HEK293 (cell line): ENCODE measurements at regions not wholly inside any gene's neighbourhood (a gene's known extent, or its start where the extent isn't known, plus 50 kb on each side); places are given as distances from the start of the nearest gene placed in this dataset.

Source experiments
- AEBP2 ChIP-seq: fragments of 450-650 bp; formaldehyde crosslinking; IDR thresholded peaks from 2 replicates; pipeline ENCODE4 v1.5.1; 2016; ENCODE audit warnings: missing biosample characterization, missing genetic modification characterization, borderline replicate concordance
- BCL11A ChIP-seq: fragments of 450-650 bp; formaldehyde crosslinking; IDR thresholded peaks from 2 replicates; pipeline ENCODE4 v1.5.1; 2016; ENCODE audit warnings: low read depth, missing biosample characterization, missing genetic modification characterization
- MEIS1 ChIP-seq: sonication (generic); formaldehyde crosslinking; IDR thresholded peaks from 2 replicates; pipeline ENCODE4 v1.8.1; 2022; ENCODE audit warnings: missing genetic modification reagents, mild to moderate bottlenecking, borderline replicate concordance
- MZF1 ChIP-seq: fragments of 450-650 bp; formaldehyde crosslinking; IDR thresholded peaks from 2 replicates; pipeline ENCODE4 v1.5.1; 2017; ENCODE audit warnings: missing biosample characterization, missing genetic modification characterization, borderline replicate concordance
- OSR2 ChIP-seq: fragments of 450-650 bp; formaldehyde crosslinking; IDR thresholded peaks from 2 replicates; pipeline ENCODE4 v1.5.1; 2016; ENCODE audit warnings: missing biosample characterization, missing genetic modification characterization
- WT1 ChIP-seq: fragments of 450-650 bp; formaldehyde crosslinking; IDR thresholded peaks from 2 replicates; pipeline ENCODE4 v1.5.1; 2016; ENCODE audit warnings: missing biosample characterization, missing genetic modification characterization
- ZBTB6 ChIP-seq: fragments of 450-650 bp; formaldehyde crosslinking; IDR thresholded peaks from 2 replicates; pipeline ENCODE4 v1.5.1; 2017; ENCODE audit warnings: missing biosample characterization, missing genetic modification characterization
- ZBTB8A ChIP-seq: fragments of 450-650 bp; formaldehyde crosslinking; IDR thresholded peaks from 2 replicates; pipeline ENCODE4 v1.5.1; 2016; ENCODE audit warnings: missing biosample characterization, missing genetic modification characterization
- ZNF112 ChIP-seq: fragments of 450-650 bp; formaldehyde crosslinking; IDR thresholded peaks from 2 replicates; pipeline ENCODE4 v1.5.0; 2017; ENCODE audit warnings: missing biosample characterization, missing genetic modification characterization
- ZNF121 ChIP-seq: fragments of 450-650 bp; formaldehyde crosslinking; IDR thresholded peaks from 2 replicates; pipeline ENCODE4 v1.5.1; 2016; ENCODE audit warnings: missing biosample characterization, missing genetic modification characterization
- ZNF132 ChIP-seq: fragments of 450-650 bp; formaldehyde crosslinking; IDR thresholded peaks from 2 replicates; pipeline ENCODE4 v1.5.1; 2017; ENCODE audit warnings: missing biosample characterization, missing genetic modification characterization, borderline replicate concordance
- ZNF169 ChIP-seq: fragments of 450-650 bp; formaldehyde crosslinking; IDR thresholded peaks from 2 replicates; pipeline ENCODE4 v1.5.1; 2016; ENCODE audit warnings: missing biosample characterization, missing genetic modification characterization
- ZNF223 ChIP-seq: fragments of 450-650 bp; formaldehyde crosslinking; IDR thresholded peaks from 2 replicates; pipeline ENCODE4 v1.5.1; 2016; ENCODE audit warnings: missing biosample characterization, missing genetic modification characterization
- ZNF24 ChIP-seq: fragments of 450-650 bp; formaldehyde crosslinking; IDR thresholded peaks from 2 replicates; pipeline ENCODE4 v1.5.1; 2016; ENCODE audit warnings: missing biosample characterization, missing genetic modification characterization
- ZNF350 ChIP-seq: fragments of 450-650 bp; formaldehyde crosslinking; IDR thresholded peaks from 2 replicates; pipeline ENCODE4 v1.5.0; 2017; ENCODE audit warnings: missing biosample characterization, mild to moderate bottlenecking, missing genetic modification characterization
- ZNF391 ChIP-seq: fragments of 450-650 bp; formaldehyde crosslinking; IDR thresholded peaks from 2 replicates; pipeline ENCODE4 v1.5.1; 2016; ENCODE audit warnings: low read depth, missing biosample characterization, missing genetic modification characterization, borderline replicate concordance
- ZNF433 ChIP-seq: fragments of 450-650 bp; formaldehyde crosslinking; IDR thresholded peaks from 2 replicates; pipeline ENCODE4 v1.5.1; 2016; ENCODE audit warnings: missing biosample characterization, missing genetic modification characterization, low read depth
- ZNF449 ChIP-seq: fragments of 450-650 bp; formaldehyde crosslinking; IDR thresholded peaks from 2 replicates; pipeline ENCODE4 v1.5.1; 2017; ENCODE audit warnings: missing biosample characterization, mild to moderate bottlenecking, missing genetic modification characterization, moderate library complexity
- ZNF488 ChIP-seq: fragments of 450-650 bp; formaldehyde crosslinking; IDR thresholded peaks from 2 replicates; pipeline ENCODE4 v1.5.1; 2016; ENCODE audit warnings: missing biosample characterization, missing genetic modification characterization
- ZNF513 ChIP-seq: fragments of 450-650 bp; IDR thresholded peaks from 2 replicates; pipeline ENCODE4 v1.5.1; 2018; ENCODE audit warnings: missing biosample characterization, missing genetic modification characterization
- ZNF518A ChIP-seq: fragments of 450-650 bp; formaldehyde crosslinking; conservative IDR thresholded peaks from 2 replicates; pipeline ENCODE4 v1.5.1; 2016; ENCODE audit warnings: low read depth, missing biosample characterization, missing genetic modification characterization
- ZNF530 ChIP-seq: fragments of 450-650 bp; formaldehyde crosslinking; IDR thresholded peaks from 2 replicates; pipeline ENCODE4 v1.5.1; 2016; ENCODE audit warnings: low read depth, missing biosample characterization, missing genetic modification characterization
- ZNF692 ChIP-seq: fragments of 450-650 bp; formaldehyde crosslinking; IDR thresholded peaks from 2 replicates; pipeline ENCODE4 v1.5.1; 2016; ENCODE audit warnings: missing biosample characterization, missing genetic modification characterization
- ZNF701 ChIP-seq: fragments of 450-650 bp; formaldehyde crosslinking; IDR thresholded peaks from 2 replicates; pipeline ENCODE4 v1.5.1; 2016; ENCODE audit warnings: missing biosample characterization, missing genetic modification characterization
- ZNF768 ChIP-seq: fragments of 450-650 bp; formaldehyde crosslinking; IDR thresholded peaks from 2 replicates; pipeline ENCODE4 v1.5.1; 2018; ENCODE audit warnings: missing biosample characterization, mild to moderate bottlenecking, missing genetic modification characterization
- ZSCAN4 ChIP-seq: fragments of 450-650 bp; formaldehyde crosslinking; IDR thresholded peaks from 2 replicates; pipeline ENCODE4 v1.5.1; 2017; ENCODE audit warnings: missing biosample characterization, missing genetic modification characterization

- TF ChIP-seq ZNF513 (tag by site-specific recombination) (0 out of 2 replicates have a peak, but pooled peaks have one; percentile 22), ZNF112 (tag by site-specific recombination) (no peak), ZNF449 (tag by site-specific recombination) (no peak), ZNF768 (tag by site-specific recombination) (no peak), WT1 (tag by site-specific recombination) (peak; percentile 91), ZNF488 (no peak), ZBTB8A (tag by site-specific recombination) (no peak), MEIS1 (CRISPR knock-in tag) (no peak), ZNF24 (no peak), ZNF169 (no peak), ZNF518A (tag by site-specific recombination) (no peak), OSR2 (0 out of 2 replicates have a peak, but pooled peaks have one; percentile 9), ZNF692 (tag by site-specific recombination) (0 out of 2 replicates have a peak, but pooled peaks have one; percentile 20), ZNF433 (tag by site-specific recombination) (no peak), ZSCAN4 (tag by site-specific recombination) (no peak), AEBP2 (no peak), ZNF701 (tag by site-specific recombination) (no peak), ZBTB6 (tag by site-specific recombination) (peak; percentile 96), ZNF121 (tag by site-specific recombination) (no peak), BCL11A (tag by site-specific recombination) (no peak), ZNF223 (tag by site-specific recombination) (no peak), ZNF391 (tag by site-specific recombination) (no peak), ZNF350 (tag by site-specific recombination) (no peak), MZF1 (tag by site-specific recombination) (no peak), ZNF530 (tag by site-specific recombination) (no peak), ZNF132 (tag by site-specific recombination) (no peak)
Measured at GRCh38 chr11:112903340-112903739, 57.9 kb upstream of the NCAM1 start (continued).
